ENCODE measurements at regions not wholly inside any gene's neighbourhood (a gene's known extent, or its start where the extent isn't known, plus 50 kb on each side); places are given as distances from the start of the nearest gene placed in this dataset.
"Not testable (repeated sequence)": the region's sequence is repeated elsewhere in the genome, so short reads cannot be mapped to it uniquely, and the experiment has no call there.

DNA sequence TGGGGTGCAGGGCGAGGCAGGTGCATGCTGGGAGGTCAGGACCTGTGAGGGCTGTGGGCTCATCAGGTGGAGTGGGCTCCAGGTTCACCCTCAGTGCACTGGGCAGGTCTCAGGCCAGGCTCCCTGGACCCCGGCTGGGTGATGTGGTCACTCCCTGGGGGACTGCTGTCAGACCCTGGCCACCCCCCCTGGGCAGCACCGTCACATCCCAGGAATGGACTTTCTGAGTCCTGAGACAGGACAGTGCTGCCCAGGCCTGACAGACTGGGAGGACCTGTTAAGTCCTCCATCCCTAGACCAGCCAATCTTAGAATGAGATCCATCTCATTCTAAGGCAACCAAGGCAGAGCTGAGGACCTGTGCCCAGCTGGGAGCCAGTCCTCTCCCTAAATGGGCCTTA, 227.2 kb downstream of the CWH43 start:
- TF ChIP-seq, protein P1, sequence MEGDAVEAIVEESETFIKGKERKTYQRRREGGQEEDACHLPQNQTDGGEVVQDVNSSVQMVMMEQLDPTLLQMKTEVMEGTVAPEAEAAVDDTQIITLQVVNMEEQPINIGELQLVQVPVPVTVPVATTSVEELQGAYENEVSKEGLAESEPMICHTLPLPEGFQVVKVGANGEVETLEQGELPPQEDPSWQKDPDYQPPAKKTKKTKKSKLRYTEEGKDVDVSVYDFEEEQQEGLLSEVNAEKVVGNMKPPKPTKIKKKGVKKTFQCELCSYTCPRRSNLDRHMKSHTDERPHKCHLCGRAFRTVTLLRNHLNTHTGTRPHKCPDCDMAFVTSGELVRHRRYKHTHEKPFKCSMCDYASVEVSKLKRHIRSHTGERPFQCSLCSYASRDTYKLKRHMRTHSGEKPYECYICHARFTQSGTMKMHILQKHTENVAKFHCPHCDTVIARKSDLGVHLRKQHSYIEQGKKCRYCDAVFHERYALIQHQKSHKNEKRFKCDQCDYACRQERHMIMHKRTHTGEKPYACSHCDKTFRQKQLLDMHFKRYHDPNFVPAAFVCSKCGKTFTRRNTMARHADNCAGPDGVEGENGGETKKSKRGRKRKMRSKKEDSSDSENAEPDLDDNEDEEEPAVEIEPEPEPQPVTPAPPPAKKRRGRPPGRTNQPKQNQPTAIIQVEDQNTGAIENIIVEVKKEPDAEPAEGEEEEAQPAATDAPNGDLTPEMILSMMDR (IDR thresholded peaks at IDR 0.05; ENCODE audit: poor library complexity) = not testable (repeated sequence)
- TF ChIP-seq EZH2 (IDR thresholded peaks at IDR 0.05; ENCODE audit: borderline replicate concordance) = not testable (repeated sequence)

All from hepatocyte (in vitro differentiated cells).